Skin of body (tissue), 1 donor: ENCODE measurements at regions not wholly inside any gene's neighbourhood (a gene's known extent, or its start where the extent isn't known, plus 50 kb on each side); places are given as distances from the start of the nearest gene placed in this dataset.

ENCODE experiments used
- DNase-seq: peaks from one replicate; lab custom pipeline; 2025; lab: John Stamatoyannopoulos, UW

- no peak for DNase-seq
These were observed 541.1 kb downstream of the ETS1 start for GRCh38 chr11:128046213-128046612.

- DNase-seq = no peak
These were observed 542.1 kb downstream of the ETS1 start for GRCh38 chr11:128045094-128045725.

- no peak for DNase-seq
These were observed 545.0 kb downstream of the ETS1 start for GRCh38 chr11:128042290-128042751.

- DNase-seq = no peak
These were observed 546.8 kb downstream of the ETS1 start for GRCh38 chr11:128040603-128041002.

GRCh38 chr11:128039140-128040021 lies 548.0 kb downstream of the ETS1 start:
- peak; percentile 5 for DNase-seq

- no peak for DNase-seq
These were observed 550.7 kb downstream of the ETS1 start for GRCh38 chr11:128036556-128037093.

GRCh38 chr11:128036006-128036405 lies 551.4 kb downstream of the ETS1 start:
- DNase-seq = no peak

GRCh38 chr11:128031538-128032134 lies 555.7 kb downstream of the ETS1 start:
- DNase-seq = peak; percentile 57

- no peak for DNase-seq
These were observed 558.1 kb downstream of the ETS1 start for GRCh38 chr11:128029219-128029722.

GRCh38 chr11:128026596-128026995 lies 560.8 kb downstream of the ETS1 start:
- DNase-seq = no peak

- no peak for DNase-seq
These were observed 564.6 kb downstream of the ETS1 start for GRCh38 chr11:128022761-128023160.

- no peak for DNase-seq
These were observed 565.4 kb downstream of the ETS1 start for GRCh38 chr11:128022007-128022368.

GRCh38 chr11:128021349-128022006 lies 565.9 kb downstream of the ETS1 start:
- DNase-seq = no peak

- DNase-seq = no peak
These were observed 568.7 kb downstream of the ETS1 start for GRCh38 chr11:128018692-128019091.

- no peak for DNase-seq
These were observed 581.8 kb downstream of the ETS1 start for GRCh38 chr11:128005562-128005961.

- no peak for DNase-seq
These were observed 588.9 kb downstream of the ETS1 start for GRCh38 chr11:127998421-127998820.

GRCh38 chr11:127997594-127997993 lies 589.8 kb downstream of the ETS1 start:
- DNase-seq = no peak

- no peak for DNase-seq
These were observed 590.5 kb downstream of the ETS1 start for GRCh38 chr11:127996825-127997224.

- no peak for DNase-seq
These were observed 591.4 kb downstream of the ETS1 start for GRCh38 chr11:127995921-127996320.

GRCh38 chr11:127994736-127995135 lies 592.6 kb downstream of the ETS1 start:
- no peak for DNase-seq

- no peak for DNase-seq
These were observed 593.6 kb downstream of the ETS1 start for GRCh38 chr11:127993788-127994187.
